ENCODE measurements at regions not wholly inside any gene's neighbourhood (a gene's known extent, or its start where the extent isn't known, plus 50 kb on each side); places are given as distances from the start of the nearest gene placed in this dataset.

DNA sequence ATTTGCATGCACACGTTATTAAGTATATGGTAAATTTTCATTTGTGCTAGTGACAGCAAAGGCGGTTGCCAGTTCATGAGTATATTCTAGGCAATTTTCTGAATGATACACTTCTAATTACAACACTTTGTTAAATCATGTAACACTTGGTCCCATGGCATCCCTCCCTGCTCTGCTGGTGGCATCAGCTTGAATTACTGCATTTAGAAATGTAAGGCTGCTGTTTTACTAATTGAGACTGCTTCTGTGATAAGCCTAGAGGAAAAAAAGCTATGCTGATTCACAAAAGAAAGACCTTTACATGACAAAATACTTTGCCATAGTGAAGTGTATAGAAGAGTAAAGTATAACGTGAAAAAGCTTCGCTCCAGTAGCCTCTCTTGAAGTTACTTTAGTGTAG lies 636.1 kb downstream of the KCNH5 start:
- intact Hi-C loops (cut with DNase I): no loop called here
- no peak for TF ChIP-seq CTCF (IDR thresholded peaks at IDR 0.05)
- TF ChIP-seq POLR2A (IDR thresholded peaks at IDR 0.05): no peak
- TF ChIP-seq POLR2AphosphoS5 (IDR thresholded peaks at IDR 0.05): no peak
- Histone ChIP-seq H3K4me1 (replicated peaks) (no peaks in the 10 kb centered on the region), H3K36me3 (no peaks in the 10 kb centered on the region), H3K4me3 (no peak overlapping the region), H3K27ac (no peak overlapping the region), H3K27me3 (replicated peaks; ENCODE audit: insufficient read depth) (no peaks in the 10 kb centered on the region), H3K9me3 (no peaks in the 10 kb centered on the region)
- no peak for DNase-seq (ENCODE audit: low spot score)
- WGBS: 79% methylated on average over 4 of the region's 4 CpGs

- H3K4me3 ChIP-seq: no peak overlapping the region
- H3K4me1 ChIP-seq (replicated peaks): no peaks in the 10 kb centered on the region
- H3K36me3 ChIP-seq: no peaks in the 10 kb centered on the region
- 65% methylated on average over 2 of the region's 2 CpGs for WGBS
- DNase-seq (ENCODE audit: low spot score): no peak
- TF ChIP-seq CTCF (IDR thresholded peaks at IDR 0.05) (no peak), POLR2A (IDR thresholded peaks at IDR 0.05) (no peak), POLR2AphosphoS5 (IDR thresholded peaks at IDR 0.05) (no peak)
- no peaks in the 10 kb centered on the region for H3K9me3 ChIP-seq
- no peak overlapping the region for H3K27ac ChIP-seq
- no peaks in the 10 kb centered on the region for H3K27me3 ChIP-seq (replicated peaks; ENCODE audit: insufficient read depth)
- intact Hi-C loops (cut with DNase I): no loop called here
Measured at GRCh38 chr14:62409626-62410300, 635.5 kb downstream of the KCNH5 start.

- Histone ChIP-seq H3K4me1 (replicated peaks) (no peaks in the 10 kb centered on the region), H3K4me3 (no peak overlapping the region), H3K36me3 (no peaks in the 10 kb centered on the region), H3K9me3 (no peaks in the 10 kb centered on the region), H3K27ac (no peak overlapping the region), H3K27me3 (replicated peaks; ENCODE audit: insufficient read depth) (no peaks in the 10 kb centered on the region)
- no peak for DNase-seq (ENCODE audit: low spot score)
- WGBS: 24% methylated on average over 1 of the region's 1 CpG
- intact Hi-C loops (cut with DNase I): no loop called here
- TF ChIP-seq CTCF (IDR thresholded peaks at IDR 0.05): no peak
- no peak for TF ChIP-seq POLR2AphosphoS5 (IDR thresholded peaks at IDR 0.05)
- TF ChIP-seq POLR2A (IDR thresholded peaks at IDR 0.05): no peak
Measured at GRCh38 chr14:62420847-62421246, 624.4 kb downstream of the KCNH5 start.

DNA sequence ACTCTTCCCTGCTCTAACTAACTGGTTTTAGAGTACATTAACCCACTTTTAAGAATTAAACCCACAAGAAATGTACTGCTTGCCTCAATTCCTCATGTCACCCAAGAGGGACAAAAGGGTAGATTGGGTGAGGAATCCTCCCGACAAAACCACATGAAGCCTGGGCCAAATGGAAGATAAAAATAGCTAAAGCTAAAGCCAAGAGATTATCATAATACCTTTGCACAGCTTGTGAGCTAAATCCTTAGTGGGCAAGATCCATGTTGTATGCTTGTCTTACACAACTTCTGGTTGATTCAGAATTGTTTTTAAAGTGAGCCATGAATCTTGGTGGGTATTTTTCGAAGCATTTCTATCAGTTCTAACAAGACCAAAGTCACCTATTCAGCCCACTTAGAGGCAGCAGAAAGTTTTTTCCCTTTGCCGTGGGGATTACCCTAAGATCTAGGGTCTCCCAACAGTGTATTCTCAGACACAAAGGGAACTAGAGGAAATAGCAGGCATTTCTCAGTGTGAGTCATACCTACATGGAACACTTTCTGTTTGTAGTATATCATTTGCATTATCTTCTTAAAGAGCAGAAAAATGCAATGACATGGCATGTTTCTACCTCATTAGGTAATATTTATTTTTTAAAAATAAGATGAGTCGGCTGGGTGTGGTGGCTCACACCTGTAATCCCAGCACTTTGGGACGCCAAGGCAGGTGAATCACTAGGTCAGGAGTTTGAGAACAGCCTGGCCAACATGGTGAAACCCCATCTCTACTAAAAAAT lies 616.6 kb downstream of the KCNH5 start:
- TF ChIP-seq POLR2AphosphoS5 (IDR thresholded peaks at IDR 0.05) (no peak), CTCF (IDR thresholded peaks at IDR 0.05) (no peak), POLR2A (IDR thresholded peaks at IDR 0.05) (no peak)
- Histone ChIP-seq H3K4me1 (replicated peaks) (no peaks in the 10 kb centered on the region), H3K4me3 (no peak overlapping the region), H3K27ac (no peak overlapping the region), H3K36me3 (no peaks in the 10 kb centered on the region), H3K27me3 (replicated peaks; ENCODE audit: insufficient read depth) (no peaks in the 10 kb centered on the region), H3K9me3 (no peaks in the 10 kb centered on the region)
- intact Hi-C loops (cut with DNase I): no loop called here
- WGBS: 95% methylated on average over 5 of the region's 5 CpGs
- DNase-seq (ENCODE audit: low spot score): no peak

- Histone ChIP-seq H3K36me3 (no peaks in the 10 kb centered on the region), H3K4me1 (replicated peaks) (no peaks in the 10 kb centered on the region), H3K9me3 (no peaks in the 10 kb centered on the region), H3K27ac (no peak overlapping the region), H3K4me3 (no peak overlapping the region), H3K27me3 (replicated peaks; ENCODE audit: insufficient read depth) (no peaks in the 10 kb centered on the region)
- intact Hi-C loops (cut with DNase I): no loop called here
- DNase-seq (ENCODE audit: low spot score): no peak
- TF ChIP-seq POLR2A (IDR thresholded peaks at IDR 0.05) (no peak), CTCF (IDR thresholded peaks at IDR 0.05) (no peak), POLR2AphosphoS5 (IDR thresholded peaks at IDR 0.05) (no peak)
- WGBS: 100% methylated on average over 1 of the region's 1 CpG
Measured at GRCh38 chr14:62429683-62430082, 615.6 kb downstream of the KCNH5 start.
